ENCODE measurements at regions not wholly inside any gene's neighbourhood (a gene's known extent, or its start where the extent isn't known, plus 50 kb on each side); places are given as distances from the start of the nearest gene placed in this dataset.
"Not testable (repeated sequence)": the region's sequence is repeated elsewhere in the genome, so short reads cannot be mapped to it uniquely, and the experiment has no call there.

GRCh38 chr11:39120890-39121289, 2338.6 kb downstream of the LRRC4C start:
- no peak for DNase-seq

DNA sequence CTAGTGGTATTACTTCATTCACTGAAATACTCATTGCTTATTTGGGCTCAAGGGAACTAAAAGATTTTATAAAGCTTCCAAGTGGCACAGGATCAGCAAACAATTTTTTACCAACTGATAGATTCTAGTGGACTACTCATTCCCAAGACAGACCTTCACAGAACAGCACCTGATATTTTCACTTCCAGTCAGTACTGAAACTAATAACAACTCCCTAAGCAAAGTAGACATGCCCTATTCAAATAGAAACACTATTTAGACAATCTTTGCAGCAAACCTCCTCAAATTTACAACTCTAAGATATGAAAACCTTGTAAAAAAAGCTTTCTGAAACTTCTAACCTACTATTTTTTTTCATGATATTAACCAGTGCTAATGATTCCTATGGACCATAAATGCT, 2345.8 kb downstream of the LRRC4C start:
- no peak for DNase-seq

GRCh38 chr11:39102236-39102635, 2357.2 kb downstream of the LRRC4C start:
- DNase-seq, result no peak

GRCh38 chr11:39078465-39078864, 2381.0 kb downstream of the LRRC4C start:
- no peak for DNase-seq

- DNase-seq, result no peak
These were observed 2421.8 kb downstream of the LRRC4C start for GRCh38 chr11:39037611-39038010.

- no peak for DNase-seq
These were observed 2423.4 kb downstream of the LRRC4C start for GRCh38 chr11:39036021-39036420.

GRCh38 chr11:39021539-39021938, 2423.5 kb upstream of the RAG2 start:
- DNase-seq, result no peak

- no peak for DNase-seq
These were observed 2413.8 kb upstream of the RAG2 start for GRCh38 chr11:39011797-39012196.

DNA sequence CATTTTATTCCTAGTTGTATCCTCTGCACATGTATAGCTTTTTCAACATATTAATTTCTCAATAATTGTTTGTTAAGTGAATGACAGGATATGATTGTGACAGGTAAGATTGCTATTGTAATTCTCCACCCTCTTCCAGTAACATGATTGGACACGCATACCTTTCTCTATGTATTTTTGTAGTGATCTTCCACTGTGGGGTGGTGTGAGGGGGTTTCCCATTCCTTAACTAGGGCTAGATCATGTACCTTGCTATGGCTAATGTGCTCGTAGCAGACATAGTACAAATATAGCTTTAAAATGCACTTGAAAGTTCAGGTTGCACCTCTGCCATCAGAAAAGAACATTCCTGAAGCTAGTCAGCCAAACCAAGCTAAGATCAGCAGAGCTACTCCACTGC, 2392.8 kb upstream of the RAG2 start:
- no peak for DNase-seq

DNA sequence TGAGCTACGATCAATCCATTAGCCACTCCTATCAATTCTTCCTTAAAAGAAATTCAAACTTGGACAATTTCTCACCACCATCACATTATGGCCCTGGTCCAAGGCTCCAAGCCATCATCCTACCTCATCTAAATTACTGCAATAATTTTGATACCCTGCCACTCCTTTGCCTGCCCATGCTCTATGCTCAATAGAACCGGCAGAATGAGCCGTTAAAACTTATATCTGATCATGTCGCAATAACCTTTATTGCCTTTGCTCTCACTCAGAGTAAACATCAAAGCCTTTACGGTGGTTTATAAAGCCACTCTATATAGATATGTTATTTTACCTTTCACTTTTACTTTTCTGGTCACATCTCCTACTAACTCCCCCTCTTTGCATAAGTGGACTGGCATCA, 2392.1 kb upstream of the RAG2 start:
- DNase-seq, result no peak

- DNase-seq, result no peak
These were observed 2390.9 kb upstream of the RAG2 start for GRCh38 chr11:38988908-38989307.

- no peak for DNase-seq
These were observed 2374.2 kb upstream of the RAG2 start for GRCh38 chr11:38972220-38972619.

DNA sequence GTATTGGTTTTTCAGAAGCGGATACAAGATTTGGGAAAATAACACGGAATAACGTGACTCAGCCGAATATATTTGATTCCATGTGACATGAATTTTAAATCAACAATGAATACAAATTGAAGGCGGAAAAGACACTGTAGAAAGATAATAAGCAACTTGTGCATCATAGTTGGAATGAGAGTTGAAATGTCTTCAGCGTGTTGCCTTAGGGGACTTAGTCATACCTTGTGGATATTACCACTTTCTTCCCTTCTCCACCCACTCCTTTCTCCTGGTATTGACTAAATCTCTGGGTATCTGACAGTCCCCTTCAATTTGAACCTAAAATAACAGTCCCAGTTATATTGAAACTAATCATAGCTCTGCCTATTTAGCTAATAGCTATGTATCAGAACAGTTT, 2373.1 kb upstream of the RAG2 start:
- no peak for DNase-seq

DNA sequence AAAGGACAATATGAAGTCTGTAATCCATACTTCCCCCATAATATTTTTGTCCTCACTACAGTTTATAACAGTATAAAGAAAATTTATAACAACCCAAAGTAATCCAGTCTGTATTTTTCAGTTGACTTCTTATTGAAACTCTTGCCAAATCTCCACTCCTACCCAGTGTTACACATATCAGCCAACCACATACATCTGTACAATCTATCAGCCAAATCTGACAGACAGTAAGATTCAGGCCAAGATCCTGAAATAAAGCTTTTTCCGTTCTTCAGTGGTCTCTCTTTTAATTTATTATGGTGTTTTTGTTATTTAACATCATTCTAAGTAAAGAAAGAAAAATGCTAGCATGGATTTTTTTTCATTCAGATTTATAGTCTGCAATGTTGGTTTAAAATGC, 2370.9 kb upstream of the RAG2 start:
- DNase-seq, result no peak

- DNase-seq, result no peak
These were observed 2354.7 kb upstream of the RAG2 start for GRCh38 chr11:38952698-38953097.

DNA sequence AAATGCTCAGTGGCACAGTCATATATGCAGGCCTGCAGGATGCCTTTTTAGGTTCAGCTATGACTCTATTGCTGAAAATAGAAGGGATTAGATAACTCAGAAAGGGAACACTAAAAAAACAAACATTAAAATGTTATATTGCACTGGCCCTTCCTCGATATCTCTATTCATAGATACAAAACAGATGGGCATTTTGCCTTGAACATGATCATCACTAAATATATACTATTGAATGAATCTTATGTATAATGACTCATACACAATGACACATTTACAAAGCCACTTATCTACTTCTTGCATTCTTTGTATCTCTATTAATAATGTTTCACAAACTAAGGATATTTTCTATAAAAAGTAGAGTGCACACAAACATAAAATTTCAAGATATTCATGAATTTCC, 2352.8 kb upstream of the RAG2 start:
- DNase-seq, result no peak

- no peak for DNase-seq
These were observed 2350.4 kb upstream of the RAG2 start for GRCh38 chr11:38948392-38948791.

GRCh38 chr11:38937709-38938108, 2339.7 kb upstream of the RAG2 start:
- no peak for DNase-seq

DNA sequence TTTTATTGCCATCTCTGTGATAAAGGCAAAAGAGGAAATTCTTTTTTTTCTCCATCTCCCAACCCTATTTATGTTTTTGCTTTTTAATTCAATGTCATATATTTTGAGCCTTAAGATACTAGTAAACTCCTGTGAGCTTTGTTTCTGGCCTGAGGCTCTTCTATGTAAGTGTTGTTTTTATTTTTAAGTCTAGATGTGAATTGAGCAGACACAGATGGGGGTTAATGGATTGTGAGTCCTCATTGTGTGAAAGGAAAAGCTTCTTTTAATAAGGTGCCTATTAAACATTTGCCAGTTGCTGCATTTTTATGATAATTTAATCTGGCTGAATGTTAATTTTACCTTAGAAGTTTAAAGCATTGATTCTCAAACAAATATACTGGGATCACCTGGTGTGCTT, 2337.9 kb upstream of the RAG2 start:
- DNase-seq, result no peak

DNA sequence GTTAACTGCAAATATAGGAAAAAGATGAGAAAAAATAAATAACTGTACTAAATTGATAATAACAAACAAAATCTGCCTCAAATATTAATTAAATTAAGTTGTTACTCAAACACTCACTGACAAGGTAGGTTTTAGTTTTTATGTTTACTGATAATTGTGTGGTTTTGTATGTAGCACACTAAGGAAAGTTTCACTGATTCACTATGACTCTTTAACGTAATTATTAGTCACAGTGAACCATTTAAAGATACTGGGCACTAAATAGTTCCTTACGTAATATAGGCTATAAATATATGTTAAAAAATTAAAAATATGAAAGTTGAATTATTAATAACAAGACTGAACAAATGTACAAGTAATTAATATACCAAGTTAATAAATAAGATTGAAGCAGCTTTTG, 2330.0 kb upstream of the RAG2 start:
- DNase-seq, result no peak

GRCh38 chr11:38924644-38925043, 2326.6 kb upstream of the RAG2 start:
- no peak for DNase-seq

DNA sequence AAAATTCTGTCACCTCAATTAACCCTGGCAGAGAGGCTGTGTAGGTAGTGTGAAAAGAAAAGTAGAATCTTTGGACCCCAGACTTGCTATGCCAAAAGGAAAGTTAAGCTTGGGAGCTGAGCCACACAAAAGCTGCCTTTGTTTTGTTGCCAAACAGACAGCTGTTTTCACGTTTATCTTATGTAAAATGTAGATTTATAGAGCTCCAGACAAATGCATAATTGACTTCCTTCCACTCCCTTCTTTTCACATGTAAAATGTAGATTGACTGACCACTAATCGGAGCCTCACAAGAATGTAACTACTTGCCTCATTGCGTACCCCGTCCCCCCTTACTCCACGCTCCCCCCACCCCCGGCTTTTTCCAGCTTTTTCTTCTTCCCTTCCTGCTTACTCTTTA, 2302.2 kb upstream of the RAG2 start:
- no peak for DNase-seq

GRCh38 chr11:38894201-38894600, 2296.2 kb upstream of the RAG2 start:
- DNase-seq, result not testable (repeated sequence)

GRCh38 chr11:38884145-38884865, 2286.3 kb upstream of the RAG2 start:
- DNase-seq, result no peak

GRCh38 chr11:38867338-38867737, 2269.3 kb upstream of the RAG2 start:
- no peak for DNase-seq

DNA sequence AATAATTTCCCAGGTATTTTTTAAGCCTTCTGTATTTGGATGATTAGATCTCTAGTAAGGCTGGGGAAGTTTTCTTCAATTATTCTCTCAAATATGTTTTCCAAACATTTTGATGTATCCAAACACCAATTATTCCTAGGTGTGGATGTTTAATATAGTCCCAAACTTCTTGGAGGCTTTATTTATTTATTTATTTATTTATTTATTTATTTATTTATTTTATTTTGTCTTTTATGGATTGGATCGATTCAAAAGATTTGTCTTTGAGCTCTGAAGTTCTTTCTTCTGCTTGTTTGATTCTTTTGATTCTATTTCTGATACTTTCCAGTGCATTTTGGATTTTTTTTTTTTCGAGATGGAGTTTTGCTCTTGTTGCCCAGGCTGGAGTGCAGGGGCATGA, 2267.9 kb upstream of the RAG2 start:
- DNase-seq, result no peak

Measured in NCI-H1930 (cell line).